BE2C (cell line): ENCODE measurements at regions not wholly inside any gene's neighbourhood (a gene's known extent, or its start where the extent isn't known, plus 50 kb on each side); places are given as distances from the start of the nearest gene placed in this dataset.

ENCODE experiments used
- DNase-seq: peaks from one replicate; pipeline ENCODE4 v3.0.0-alpha.2; 2020
- H3K27me3 ChIP-seq: fragments of 250-450 bp; sonication (Bioruptor Pico); 2 replicates; pipeline ENCODE4 v1.5.1; 2020; ENCODE audit warnings: mild to moderate bottlenecking
- H3K36me3 ChIP-seq: fragments of 250-450 bp; sonication (Bioruptor Pico); 2 replicates; pipeline ENCODE4 v1.5.1; 2020; ENCODE audit warnings: mild to moderate bottlenecking
- H3K4me1 ChIP-seq: fragments of 250-450 bp; sonication (Bioruptor Pico); 2 replicates; pipeline ENCODE4 v1.5.1; 2020
- H3K4me3 ChIP-seq: 2 replicates; pipeline ENCODE4 v1.5.1; 2011; ENCODE audit warnings: low read depth, low read length
- H3K9me3 ChIP-seq: fragments of 250-450 bp; sonication (Bioruptor Pico); 2 replicates; pipeline ENCODE4 v1.5.1; 2020
- CTCF ChIP-seq: IDR thresholded peaks from 2 replicates; pipeline ENCODE4 v1.5.1; 2012; ENCODE audit warnings: mild to moderate bottlenecking, low read depth, low read length

- no peaks in the 10 kb centered on the region for H3K9me3 ChIP-seq
- no peaks in the 10 kb centered on the region for H3K36me3 ChIP-seq
- no peaks in the 10 kb centered on the region for H3K4me1 ChIP-seq
- H3K27me3 ChIP-seq: no peaks in the 10 kb centered on the region
- no peak for TF ChIP-seq CTCF
- H3K4me3 ChIP-seq: no peak overlapping the region
- no peak for DNase-seq
These were observed 178.1 kb upstream of the PIEZO2 start for GRCh38 chr18:11327391-11328009.

GRCh38 chr18:11324956-11325882 is 175.8 kb upstream of the PIEZO2 start:
- Histone ChIP-seq H3K36me3 (no peaks in the 10 kb centered on the region), H3K4me1 (no peaks in the 10 kb centered on the region), H3K9me3 (no peaks in the 10 kb centered on the region), H3K4me3 (no peak overlapping the region), H3K27me3 (no peaks in the 10 kb centered on the region)
- DNase-seq: no peak
- TF ChIP-seq CTCF: no peak

- H3K36me3 ChIP-seq: no peaks in the 10 kb centered on the region
- no peak for TF ChIP-seq CTCF
- H3K27me3 ChIP-seq: no peaks in the 10 kb centered on the region
- H3K4me3 ChIP-seq: no peak overlapping the region
- no peaks in the 10 kb centered on the region for H3K9me3 ChIP-seq
- no peaks in the 10 kb centered on the region for H3K4me1 ChIP-seq
- no peak for DNase-seq
These were observed 175.1 kb upstream of the PIEZO2 start for GRCh38 chr18:11324510-11324909.

GRCh38 chr18:11323359-11323819 is 174.0 kb upstream of the PIEZO2 start:
- H3K27me3 ChIP-seq: no peaks in the 10 kb centered on the region
- H3K4me3 ChIP-seq: no peak overlapping the region
- no peaks in the 10 kb centered on the region for H3K4me1 ChIP-seq
- no peak for TF ChIP-seq CTCF
- peak; percentile 14 for DNase-seq
- H3K9me3 ChIP-seq: no peaks in the 10 kb centered on the region
- no peaks in the 10 kb centered on the region for H3K36me3 ChIP-seq

GRCh38 chr18:11322716-11323115 is 173.3 kb upstream of the PIEZO2 start:
- H3K4me3 ChIP-seq: no peak overlapping the region
- H3K36me3 ChIP-seq: no peaks in the 10 kb centered on the region
- no peaks in the 10 kb centered on the region for H3K9me3 ChIP-seq
- no peak for DNase-seq
- H3K4me1 ChIP-seq: no peaks in the 10 kb centered on the region
- H3K27me3 ChIP-seq: no peaks in the 10 kb centered on the region
- TF ChIP-seq CTCF: no peak

- no peaks in the 10 kb centered on the region for H3K27me3 ChIP-seq
- TF ChIP-seq CTCF: no peak
- no peaks in the 10 kb centered on the region for H3K4me1 ChIP-seq
- H3K9me3 ChIP-seq: no peaks in the 10 kb centered on the region
- no peak overlapping the region for H3K4me3 ChIP-seq
- H3K36me3 ChIP-seq: no peaks in the 10 kb centered on the region
- DNase-seq: no peak
These were observed 172.6 kb upstream of the PIEZO2 start for GRCh38 chr18:11322006-11322405.
